IMR-90 (cell line): ENCODE measurements at regions not wholly inside any gene's neighbourhood (a gene's known extent, or its start where the extent isn't known, plus 50 kb on each side); places are given as distances from the start of the nearest gene placed in this dataset.

Experiments
- ATAC-seq: fragments of 200-7000 bp; cut with Tn5 transposase; 2 replicates; pipeline ENCODE4 v1.9.1; 2020; ENCODE audit warnings: low read depth, mild to moderate bottlenecking, moderate library complexity
- BruUV-seq: library from RNA; stranded (reverse); fragments of 400-500 nt; replicated peaks from 2 replicates; lab custom pipeline; 2021; lab: Mats Ljungman, UMichigan
- CTCF ChIA-PET: fragments of 300-600 bp; formaldehyde crosslinking; extraction: SDS; loops from one replicate; lab custom pipeline; 2021; ENCODE audit warnings: antibody characterized with exemption; lab: Yijun Ruan, JAX
- POLR2A ChIA-PET: fragments of 300-600 bp; sonication (Branson Sonifier 250); formaldehyde crosslinking; loops from one replicate; lab custom pipeline; 2022; ENCODE audit warnings: antibody characterized with exemption; ENCODE audit not compliant: unreplicated experiment; lab: Charles Lee
- DNase-seq: peaks from one replicate; pipeline ENCODE4 v3.0.0; 2013
- H2AFZ ChIP-seq: replicated peaks from 2 replicates; pipeline ENCODE3; 2013; ENCODE audit warnings: low read length, mild to moderate bottlenecking; ENCODE audit not compliant: poor library complexity
- H2AK5ac ChIP-seq: 2 replicates; pipeline ENCODE4 v1.6.1; 2013; ENCODE audit warnings: low read depth, low read length, inconsistent platforms
- H2AK9ac ChIP-seq: replicated peaks from 2 replicates; pipeline ENCODE3; 2013; ENCODE audit warnings: mild to moderate bottlenecking, low read depth, low read length, moderate library complexity; ENCODE audit not compliant: poor library complexity
- H2BK120ac ChIP-seq: 2 replicates; pipeline ENCODE4 v1.6.1; 2013; ENCODE audit warnings: low read depth, low read length, inconsistent platforms
- H2BK15ac ChIP-seq: 3 replicates; pipeline ENCODE4 v1.6.1; 2013; ENCODE audit warnings: low read depth, low read length, inconsistent platforms
- H2BK20ac ChIP-seq: 2 replicates; pipeline ENCODE4 v1.6.1; 2013; ENCODE audit warnings: low read depth, mild to moderate bottlenecking, inconsistent platforms, low read length, moderate library complexity
- H2BK5ac ChIP-seq: 2 replicates; pipeline ENCODE4 v1.6.1; 2013; ENCODE audit warnings: mild to moderate bottlenecking, low read depth, low read length, inconsistent platforms; ENCODE audit not compliant: poor library complexity, severe bottlenecking
- H3K14ac ChIP-seq: replicated peaks from 2 replicates; pipeline ENCODE4 v1.6.1; 2013; ENCODE audit warnings: low read depth, low read length, inconsistent platforms
- H3K18ac ChIP-seq: 2 replicates; pipeline ENCODE4 v1.6.1; 2013; ENCODE audit warnings: low read depth, low read length, control low read depth
- H3K23ac ChIP-seq: 2 replicates; pipeline ENCODE4 v1.6.1; 2013; ENCODE audit warnings: low read depth, low read length, inconsistent platforms
- H3K27ac ChIP-seq: 2 replicates; pipeline ENCODE4 v1.5.1; 2013; ENCODE audit warnings: mild to moderate bottlenecking, control low read depth, low read length; ENCODE audit not compliant: insufficient read depth
- H3K27me3 ChIP-seq: 2 replicates; pipeline ENCODE4 v1.6.1; 2013; ENCODE audit warnings: low read length; ENCODE audit not compliant: control insufficient read depth, insufficient read depth
- H3K36me3 ChIP-seq: 2 replicates; pipeline ENCODE4 v1.6.1; 2013; ENCODE audit warnings: low read length, mixed read lengths; ENCODE audit not compliant: control insufficient read depth, insufficient read depth
- H3K4ac ChIP-seq: 2 replicates; pipeline ENCODE4 v1.6.1; 2013; ENCODE audit warnings: low read depth, low read length, inconsistent platforms
- H3K4me1 ChIP-seq: 2 replicates; pipeline ENCODE4 v1.6.1; 2013; ENCODE audit warnings: low read length, mixed read lengths; ENCODE audit not compliant: control insufficient read depth, insufficient read depth
- H3K4me2 ChIP-seq: 2 replicates; pipeline ENCODE4 v1.6.1; 2013; ENCODE audit warnings: low read depth, mild to moderate bottlenecking, control low read depth, low read length, moderate library complexity
- H3K4me3 ChIP-seq: 2 replicates; pipeline ENCODE4 v1.5.1; 2013; ENCODE audit warnings: low read depth, mild to moderate bottlenecking, control low read depth, low read length, moderate library complexity; ENCODE audit not compliant: insufficient read depth
- H3K56ac ChIP-seq: 2 replicates; pipeline ENCODE4 v1.6.1; 2013; ENCODE audit warnings: low read length, inconsistent platforms; ENCODE audit not compliant: insufficient read depth; ENCODE audit errors: extremely low read depth
- H3K79me1 ChIP-seq, 2 experiments: 2 replicates each; pipeline ENCODE4 v1.6.1; 2013; ENCODE audit warnings: low read length in 2 of 2, inconsistent platforms in 1 of 2, low read depth in 1 of 2
- H3K9ac ChIP-seq: 2 replicates; pipeline ENCODE4 v1.6.1; 2013; ENCODE audit warnings: low read depth, low read length, control low read depth
- H3K9me1 ChIP-seq: 2 replicates; pipeline ENCODE4 v1.6.1; 2013; ENCODE audit warnings: low read length, inconsistent platforms; ENCODE audit not compliant: insufficient read depth
- H3K9me3 ChIP-seq: 2 replicates; pipeline ENCODE4 v1.6.1; 2013; ENCODE audit warnings: low read length; ENCODE audit not compliant: control insufficient read depth, insufficient read depth
- H4K20me1 ChIP-seq: 2 replicates; pipeline ENCODE4 v1.6.1; 2013; ENCODE audit warnings: low read length, inconsistent platforms; ENCODE audit not compliant: insufficient read depth
- H4K5ac ChIP-seq: 2 replicates; pipeline ENCODE4 v1.6.1; 2013; ENCODE audit warnings: mild to moderate bottlenecking, low read depth, low read length, control low read depth
- H4K8ac ChIP-seq, 2 experiments: 2 replicates each; pipeline ENCODE4 v1.6.1; 2013; ENCODE audit warnings: low read depth in 2 of 2, low read length in 2 of 2, control low read depth in 1 of 2, inconsistent platforms in 1 of 2
- H4K91ac ChIP-seq: 2 replicates; pipeline ENCODE4 v1.6.1; 2013; ENCODE audit warnings: low read depth, low read length, inconsistent platforms; ENCODE audit not compliant: insufficient read depth
- CEBPB ChIP-seq: IDR thresholded peaks from 2 replicates; pipeline ENCODE4 v1.6.1; 2012; ENCODE audit warnings: low read depth, low read length, improper control_type of control experiment
- CHD1 ChIP-seq: IDR thresholded peaks from 2 replicates; pipeline ENCODE4 v1.6.1; 2012; ENCODE audit warnings: low read depth, low read length, improper control_type of control experiment
- WGBS, 2 experiments: methylation state at CpG; one replicate each; pipeline versions ENCODE4 v1.1.5 to v1.1.7; 2013; ENCODE audit warnings: missing lambda C conversion rate in 2 of 2; ENCODE audit not compliant: insufficient read length in 1 of 2; ENCODE audit errors: extremely low coverage in 2 of 2; 5-methylcytosine and 5-hydroxymethylcytosine counted together
- dilution Hi-C: fragments of 300-500 bp; cut with HindIII; formaldehyde crosslinking; loops from one replicate; pipeline ENCODE4 v1.14.3; 2018; ENCODE audit warnings: low sequenced_read_pairs; ENCODE audit not compliant: unreplicated experiment
- in situ Hi-C: fragments of 300-500 bp; cut with MboI; formaldehyde crosslinking; loops from 3 replicates; pipeline ENCODE4 v1.14.3; 2019; ENCODE audit warnings: low sequenced_read_pairs, inconsistent platforms, mixed read lengths
- intact Hi-C: fragments of 100-400 bp; cut with micrococcal nuclease; formaldehyde crosslinking; loops from 2 replicates; pipeline ENCODE4 v1.10.0; 2022

DNA sequence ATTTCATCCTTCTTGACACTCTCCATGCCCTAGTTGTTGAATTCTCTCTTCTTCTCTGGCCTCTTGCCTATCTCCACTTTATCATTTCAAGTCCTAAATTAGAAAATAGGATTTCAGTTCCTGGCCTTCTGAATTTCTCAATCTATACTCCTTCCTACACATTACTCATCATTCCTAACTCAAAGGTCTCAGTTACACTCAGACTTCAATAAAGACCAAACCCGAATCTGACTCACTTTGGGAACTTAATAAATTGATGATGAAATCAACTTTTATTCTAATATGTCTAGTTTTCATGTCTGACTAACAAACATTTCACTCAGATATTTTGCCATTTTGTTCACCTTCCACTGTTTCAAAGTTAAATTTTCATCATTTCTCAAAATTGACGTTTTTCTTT is 113.6 kb upstream of the TSLP start:
- H3K9ac ChIP-seq, result no peak overlapping the region
- H2BK20ac ChIP-seq, result no peak overlapping the region
- no peak overlapping the region for H4K91ac ChIP-seq
- H4K8ac ChIP-seq, result no peak overlapping the region
- no peak overlapping the region for H3K4ac ChIP-seq
- ATAC-seq (no peak; the same call in 1 of the 2 replicates), DNase-seq (peak; percentile 75)
- ChIA-PET POLR2A (no interaction called here), CTCF (no interaction called here)
- H3K27ac ChIP-seq, result no peak overlapping the region
- H2AK5ac ChIP-seq, result no peak overlapping the region
- BruUV-seq, result no TSS peak
- no peaks in the 10 kb centered on the region for H4K20me1 ChIP-seq
- H2BK120ac ChIP-seq, result no peak overlapping the region
- H4K5ac ChIP-seq, result no peak overlapping the region
- no peak overlapping the region for H3K14ac ChIP-seq
- H2AFZ ChIP-seq, result no peak overlapping the region
- no peak overlapping the region for H3K23ac ChIP-seq
- WGBS, 2 experiments, result no CpG with 5 or more reads among the region's 2 CpGs
- H3K9me1 ChIP-seq, result 0 out of 2 replicates have a peak, but pooled peaks cover 3% of the 10 kb centered on the region
- in situ Hi-C loops (no loop called here), intact Hi-C loops (no loop called here), dilution Hi-C loops (no loop called here)
- H3K79me1 ChIP-seq, result no peaks in the 10 kb centered on the region
- no peaks in the 10 kb centered on the region for H3K27me3 ChIP-seq
- H3K4me2 ChIP-seq, result no peak overlapping the region
- no peaks in the 10 kb centered on the region for H3K9me3 ChIP-seq
- H3K4me1 ChIP-seq, result no peaks in the 10 kb centered on the region; the same call in 1 of the 2 replicates
- TF ChIP-seq CEBPB, result peak; percentile 82
- TF ChIP-seq CHD1, result no peak
- H2BK15ac ChIP-seq, result no peak overlapping the region
- H2BK5ac ChIP-seq, result no peak overlapping the region
- H2AK9ac ChIP-seq, result no peak overlapping the region
- H3K56ac ChIP-seq, result no peak overlapping the region
- H3K36me3 ChIP-seq, result no peaks in the 10 kb centered on the region
- no peak overlapping the region for H3K18ac ChIP-seq
- H3K4me3 ChIP-seq, result no peak overlapping the region
